Heart left ventricle (tissue), 13 donors: ENCODE measurements at regions not wholly inside any gene's neighbourhood (a gene's known extent, or its start where the extent isn't known, plus 50 kb on each side); places are given as distances from the start of the nearest gene placed in this dataset.

ENCODE experiments used
- POLR2A ChIP-seq, 2 donors: fragments of 450-650 bp; IDR thresholded peaks; one replicate each; pipeline ENCODE4 v1.6.1; 2017; ENCODE audit warnings: antibody characterized with exemption in 2 of 2, mild to moderate bottlenecking in 2 of 2, moderate library complexity in 2 of 2
- TF ChIP-seq, protein P1 (sequence below), 12 donors: fragments of 200-600 bp; sonication (generic) in 4 of 12; IDR thresholded peaks; one replicate each; pipeline versions ENCODE4 v1.5.0 to v1.8.0; 2018 to 2022; ENCODE audit warnings: antibody characterized with exemption in 12 of 12, mild to moderate bottlenecking in 5 of 12
- donor health status: ischemic (EF 13 %, LVEDD 7.1; RV severe dilation, severe dysfunction).
- donor health status: DM: no; HTN: yes; CAD: no.
- donor health status: DM: no; HTN: no; CAD: no.
- donor health status: ischemic (EF 25% LVEDD 6.9; RV normal size, moderate dysfunction).
- donor health status: ischemic (EF 25% LVEDD 5.7; RV mildly dilated, moderate dysfunction).
- donor health status: ischemic (EF 35%, LVEDD 5.7; RV mildly dilated, moderate dysfunction).
- donor health status: nonischemic (EF 11% LVEDD 7.7; RV severe dilation, severe dysfunction).
- donor health status: DM: yes; HTN: yes; CAD: no.
- donor health status: PGD.
- donor health status: ischemic (EF 29% LVEDD 5.4; RV normal size, mild dysfunction).
- donor health status: nonischemic (EF 23%, LVEDD 6.1; RV moderate dilation, normal function).

- TF ChIP-seq POLR2A (IDR thresholded peaks at IDR 0.05), result no peak
- TF ChIP-seq, protein P1, sequence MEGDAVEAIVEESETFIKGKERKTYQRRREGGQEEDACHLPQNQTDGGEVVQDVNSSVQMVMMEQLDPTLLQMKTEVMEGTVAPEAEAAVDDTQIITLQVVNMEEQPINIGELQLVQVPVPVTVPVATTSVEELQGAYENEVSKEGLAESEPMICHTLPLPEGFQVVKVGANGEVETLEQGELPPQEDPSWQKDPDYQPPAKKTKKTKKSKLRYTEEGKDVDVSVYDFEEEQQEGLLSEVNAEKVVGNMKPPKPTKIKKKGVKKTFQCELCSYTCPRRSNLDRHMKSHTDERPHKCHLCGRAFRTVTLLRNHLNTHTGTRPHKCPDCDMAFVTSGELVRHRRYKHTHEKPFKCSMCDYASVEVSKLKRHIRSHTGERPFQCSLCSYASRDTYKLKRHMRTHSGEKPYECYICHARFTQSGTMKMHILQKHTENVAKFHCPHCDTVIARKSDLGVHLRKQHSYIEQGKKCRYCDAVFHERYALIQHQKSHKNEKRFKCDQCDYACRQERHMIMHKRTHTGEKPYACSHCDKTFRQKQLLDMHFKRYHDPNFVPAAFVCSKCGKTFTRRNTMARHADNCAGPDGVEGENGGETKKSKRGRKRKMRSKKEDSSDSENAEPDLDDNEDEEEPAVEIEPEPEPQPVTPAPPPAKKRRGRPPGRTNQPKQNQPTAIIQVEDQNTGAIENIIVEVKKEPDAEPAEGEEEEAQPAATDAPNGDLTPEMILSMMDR (IDR thresholded peaks at IDR 0.05), result no peak
Observed at GRCh38 chr11:131172011-131172410, 198.4 kb upstream of the NTM start.
